Stimulated activated CD4-positive, alpha-beta T cell treated with anti-CD3 and anti-CD28 coated beads, Interleukin-1b, Interleukin-23, amount 100 ng/mL, for 4 hours (primary cell): ENCODE measurements at regions not wholly inside any gene's neighbourhood (a gene's known extent, or its start where the extent isn't known, plus 50 kb on each side); places are given as distances from the start of the nearest gene placed in this dataset.
"Not testable (repeated sequence)": the region's sequence is repeated elsewhere in the genome, so short reads cannot be mapped to it uniquely, and the experiment has no call there.

Experiments used
- DNase-seq, 2 donors: peaks; one replicate each; pipeline ENCODE4 v3.0.0-alpha.2; 2020; ENCODE audit warnings: low read depth in 2 of 2

- no peak for DNase-seq
Measured at GRCh38 chr9:73095425-73095824, 56.2 kb upstream of the ANXA1 start.

GRCh38 chr9:73093740-73094379 lies 57.8 kb upstream of the ANXA1 start:
- DNase-seq: no peak

- no peak for DNase-seq
Measured at GRCh38 chr9:73093016-73093739, 58.5 kb upstream of the ANXA1 start.

GRCh38 chr9:73091909-73092308 lies 59.8 kb upstream of the ANXA1 start:
- DNase-seq: no peak

- DNase-seq: no peak
Measured at GRCh38 chr9:73090214-73090613, 61.5 kb upstream of the ANXA1 start.

- DNase-seq: no peak
Measured at GRCh38 chr9:73089304-73089985, 62.2 kb upstream of the ANXA1 start.

GRCh38 chr9:73087876-73088275 lies 63.8 kb upstream of the ANXA1 start:
- not testable (repeated sequence) for DNase-seq

- no peak for DNase-seq
Measured at GRCh38 chr9:73083519-73083918, 68.1 kb upstream of the ANXA1 start.

GRCh38 chr9:73081979-73082657 lies 69.5 kb upstream of the ANXA1 start:
- DNase-seq: no peak

GRCh38 chr9:73080110-73080694 lies 71.5 kb upstream of the ANXA1 start:
- no peak for DNase-seq

- DNase-seq: no peak
Measured at GRCh38 chr9:73079326-73079725, 72.3 kb upstream of the ANXA1 start.

GRCh38 chr9:73077625-73078030 lies 74.0 kb upstream of the ANXA1 start:
- no peak for DNase-seq

- no peak for DNase-seq
Measured at GRCh38 chr9:73076970-73077369, 74.7 kb upstream of the ANXA1 start.

- DNase-seq: no peak
Measured at GRCh38 chr9:73074176-73074708, 77.4 kb upstream of the ANXA1 start.

GRCh38 chr9:73073337-73074175 lies 78.1 kb upstream of the ANXA1 start:
- DNase-seq: no peak

GRCh38 chr9:73067074-73067473 lies 84.6 kb upstream of the ANXA1 start:
- DNase-seq: no peak

GRCh38 chr9:73065439-73065838 lies 86.2 kb upstream of the ANXA1 start:
- DNase-seq: no peak

GRCh38 chr9:73064315-73064714 lies 87.3 kb upstream of the ANXA1 start:
- DNase-seq: no peak

GRCh38 chr9:73061146-73061545 lies 90.5 kb upstream of the ANXA1 start:
- DNase-seq: no peak

GRCh38 chr9:73059247-73059646 lies 92.4 kb upstream of the ANXA1 start:
- no peak for DNase-seq

GRCh38 chr9:73056245-73056644 lies 95.4 kb upstream of the ANXA1 start:
- DNase-seq: no peak
